ENCODE measurements at regions not wholly inside any gene's neighbourhood (a gene's known extent, or its start where the extent isn't known, plus 50 kb on each side); places are given as distances from the start of the nearest gene placed in this dataset.

DNA sequence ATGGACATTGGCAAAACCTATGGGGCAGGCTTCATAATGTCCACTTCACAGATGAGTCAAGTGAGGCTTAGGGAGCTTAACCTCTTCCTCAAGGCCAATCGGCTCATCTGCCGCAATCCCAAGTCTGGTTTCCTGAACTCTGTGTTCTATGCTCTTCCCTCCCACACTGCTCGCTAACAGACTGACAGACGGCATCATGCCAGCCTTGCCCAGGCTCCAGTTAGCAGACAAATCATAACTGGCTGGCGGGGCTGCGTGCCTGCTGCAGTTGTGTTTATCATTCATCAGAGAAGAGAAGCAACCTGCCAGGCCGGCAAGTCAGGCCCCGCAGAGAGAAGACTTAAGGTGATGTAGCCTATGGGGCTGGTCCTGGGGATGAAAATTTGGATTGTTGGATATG lies 216.2 kb upstream of the ASIC2 start:
- in situ Hi-C loops (cut with MboI; ENCODE audit: low sequenced_read_pairs), result no loop called here

DNA sequence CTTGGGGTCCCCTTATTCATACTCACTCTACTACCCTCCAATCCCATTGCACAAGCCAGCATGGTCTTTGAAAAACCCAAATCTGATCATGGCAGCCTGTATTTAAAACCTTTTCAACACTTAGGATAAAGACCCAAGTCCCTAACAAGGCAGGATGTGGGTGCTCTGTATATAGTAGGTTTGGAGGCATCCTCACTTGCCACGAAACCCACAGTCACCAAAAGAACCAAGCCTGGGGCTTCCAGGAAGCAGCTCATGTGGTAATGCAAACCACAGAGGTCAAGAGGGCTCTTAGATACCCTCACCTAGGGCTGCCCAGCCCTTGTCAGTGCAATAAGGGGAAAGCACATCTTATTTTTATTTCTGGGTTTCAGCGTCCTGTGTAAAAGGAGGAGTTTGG lies 218.6 kb upstream of the ASIC2 start:
- in situ Hi-C loops (cut with MboI; ENCODE audit: low sequenced_read_pairs), result no loop called here

DNA sequence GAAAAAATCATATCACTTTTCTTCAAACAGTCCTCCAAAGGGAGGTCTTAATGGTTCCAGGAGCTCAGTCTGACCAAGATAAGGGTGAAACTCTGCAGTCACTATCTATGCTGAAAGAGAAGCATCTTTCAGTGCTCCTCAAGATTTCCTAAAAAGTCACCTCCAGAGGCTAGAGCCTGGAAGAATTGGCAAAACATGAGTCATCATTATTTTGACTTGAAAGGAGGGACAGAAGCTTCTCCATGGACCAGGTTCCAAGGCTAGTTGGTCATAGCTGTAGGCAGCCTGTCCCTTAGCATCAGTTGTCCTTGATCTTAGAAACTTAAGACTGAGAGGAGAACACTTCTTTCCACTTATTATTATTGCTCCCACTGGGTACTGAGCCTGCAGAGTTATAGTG lies 219.0 kb upstream of the ASIC2 start:
- in situ Hi-C loops (cut with MboI; ENCODE audit: low sequenced_read_pairs), result no loop called here

DNA sequence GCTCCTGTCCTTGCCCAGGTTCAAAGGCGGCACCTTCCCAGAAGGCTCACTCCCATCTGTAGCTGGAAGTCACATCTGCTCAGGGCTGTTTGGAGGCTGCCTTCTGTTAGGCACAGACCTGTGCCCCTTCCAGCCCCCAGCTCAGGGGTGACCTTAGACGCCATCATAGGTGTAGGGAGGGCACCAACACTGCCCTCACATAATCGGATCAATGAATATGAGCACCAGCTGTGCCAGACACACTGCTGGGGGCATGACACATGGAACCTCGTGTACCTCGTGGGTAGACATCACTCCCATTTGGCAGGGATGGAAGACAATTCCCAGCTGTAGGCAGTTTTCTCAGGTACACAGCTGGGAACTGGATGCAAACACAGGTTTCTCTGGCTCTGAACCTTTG lies 220.7 kb upstream of the ASIC2 start:
- in situ Hi-C loops (cut with MboI; ENCODE audit: low sequenced_read_pairs), result no loop called here

DNA sequence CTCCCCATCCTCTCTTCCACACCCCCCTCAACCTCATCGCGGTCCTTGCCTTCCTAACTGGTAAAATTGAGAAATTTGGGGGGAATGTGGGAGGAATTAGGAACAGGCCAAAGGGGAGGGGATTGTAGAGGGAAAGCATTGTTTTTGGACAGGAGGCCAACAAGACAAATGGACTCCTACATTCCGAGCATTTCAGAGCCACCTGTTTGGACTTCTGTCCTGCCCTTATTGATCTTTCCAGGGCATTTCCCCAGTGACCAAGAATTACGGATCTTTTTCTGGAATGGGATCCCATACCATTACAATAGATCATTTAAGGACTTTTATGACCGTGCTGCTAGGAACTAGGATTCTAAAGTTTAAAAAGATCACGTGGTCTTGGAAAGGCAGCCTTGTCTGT lies 221.3 kb upstream of the ASIC2 start:
- in situ Hi-C loops (cut with MboI; ENCODE audit: low sequenced_read_pairs), result no loop called here

DNA sequence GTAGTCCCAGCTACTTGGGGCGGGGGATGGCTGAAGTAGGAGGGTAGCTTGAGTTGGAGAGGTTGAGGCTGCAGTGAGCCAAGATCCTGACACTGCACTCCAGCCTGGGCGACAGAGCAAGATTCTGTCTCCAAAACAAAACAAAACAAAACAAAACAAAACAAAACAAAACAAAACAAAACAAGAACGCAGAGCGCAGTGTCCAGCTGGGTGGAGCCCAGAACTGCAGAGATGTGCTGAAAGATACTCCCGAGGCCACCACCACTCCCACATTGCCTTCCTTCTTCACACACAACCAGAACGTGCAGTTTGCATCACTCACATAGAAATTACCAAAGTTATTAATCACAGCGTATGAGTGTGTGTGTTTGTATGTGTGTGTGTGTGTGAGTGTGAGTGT lies 222.9 kb upstream of the ASIC2 start:
- in situ Hi-C loops (cut with MboI; ENCODE audit: low sequenced_read_pairs), result no loop called here

DNA sequence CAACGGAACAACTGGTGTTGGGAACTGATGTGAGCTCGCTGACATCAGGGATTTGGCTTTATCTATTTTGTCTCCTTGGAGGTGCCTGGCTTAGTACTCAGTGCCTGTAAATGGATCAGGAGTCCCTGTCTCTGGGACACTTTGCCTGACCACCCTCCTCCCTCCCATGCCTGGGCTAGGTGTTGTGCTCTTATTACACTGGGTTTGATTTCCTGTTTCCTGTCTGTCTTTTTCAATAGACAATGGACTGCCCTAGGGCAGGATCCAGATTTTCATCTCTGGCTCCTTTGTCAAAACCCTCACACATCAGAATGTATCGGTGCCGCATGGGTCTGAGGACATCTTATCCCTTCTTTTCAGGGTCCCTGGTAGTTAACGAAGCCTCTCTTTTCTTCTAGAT lies 223.6 kb upstream of the ASIC2 start:
- in situ Hi-C loops (cut with MboI; ENCODE audit: low sequenced_read_pairs), result no loop called here

DNA sequence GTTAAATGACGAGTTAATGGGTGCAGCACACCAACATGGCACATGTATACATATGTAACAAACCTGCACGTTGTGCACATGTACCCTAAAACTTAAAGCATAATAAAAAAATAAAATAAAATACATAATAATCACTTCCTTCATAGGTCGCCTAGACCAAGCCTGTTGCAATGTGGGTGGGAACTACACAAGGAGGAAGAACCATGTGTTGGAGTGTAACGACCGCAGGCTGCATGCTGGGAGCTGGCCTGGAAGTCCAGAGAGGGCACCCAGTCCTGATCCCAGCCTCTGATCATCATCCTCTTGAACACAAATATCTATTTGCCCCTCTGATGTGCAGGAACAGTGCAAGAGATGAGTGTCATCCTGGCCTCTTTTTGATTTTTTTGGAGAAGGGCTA lies 224.7 kb upstream of the ASIC2 start:
- in situ Hi-C loops (cut with MboI; ENCODE audit: low sequenced_read_pairs), result no loop called here

DNA sequence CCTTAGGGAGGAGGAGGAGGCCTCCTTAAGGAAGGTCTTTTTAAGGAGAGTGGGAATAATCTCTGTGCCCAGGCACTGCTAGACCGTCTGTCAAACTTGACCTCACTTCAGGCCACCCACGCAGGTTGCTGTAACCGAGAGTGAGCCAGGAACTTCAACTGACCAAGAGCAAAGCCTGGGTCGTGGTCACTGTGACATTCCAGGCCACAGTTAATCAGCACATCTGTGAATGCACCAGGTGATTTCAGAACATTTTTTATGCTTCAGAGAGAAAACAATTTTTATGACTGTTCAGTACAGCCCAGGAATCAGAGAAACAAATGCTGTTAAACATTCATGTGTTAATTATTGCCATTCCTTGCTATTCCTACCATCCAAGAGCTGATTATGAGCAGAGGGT lies 226.6 kb upstream of the ASIC2 start:
- in situ Hi-C loops (cut with MboI; ENCODE audit: low sequenced_read_pairs), result no loop called here

DNA sequence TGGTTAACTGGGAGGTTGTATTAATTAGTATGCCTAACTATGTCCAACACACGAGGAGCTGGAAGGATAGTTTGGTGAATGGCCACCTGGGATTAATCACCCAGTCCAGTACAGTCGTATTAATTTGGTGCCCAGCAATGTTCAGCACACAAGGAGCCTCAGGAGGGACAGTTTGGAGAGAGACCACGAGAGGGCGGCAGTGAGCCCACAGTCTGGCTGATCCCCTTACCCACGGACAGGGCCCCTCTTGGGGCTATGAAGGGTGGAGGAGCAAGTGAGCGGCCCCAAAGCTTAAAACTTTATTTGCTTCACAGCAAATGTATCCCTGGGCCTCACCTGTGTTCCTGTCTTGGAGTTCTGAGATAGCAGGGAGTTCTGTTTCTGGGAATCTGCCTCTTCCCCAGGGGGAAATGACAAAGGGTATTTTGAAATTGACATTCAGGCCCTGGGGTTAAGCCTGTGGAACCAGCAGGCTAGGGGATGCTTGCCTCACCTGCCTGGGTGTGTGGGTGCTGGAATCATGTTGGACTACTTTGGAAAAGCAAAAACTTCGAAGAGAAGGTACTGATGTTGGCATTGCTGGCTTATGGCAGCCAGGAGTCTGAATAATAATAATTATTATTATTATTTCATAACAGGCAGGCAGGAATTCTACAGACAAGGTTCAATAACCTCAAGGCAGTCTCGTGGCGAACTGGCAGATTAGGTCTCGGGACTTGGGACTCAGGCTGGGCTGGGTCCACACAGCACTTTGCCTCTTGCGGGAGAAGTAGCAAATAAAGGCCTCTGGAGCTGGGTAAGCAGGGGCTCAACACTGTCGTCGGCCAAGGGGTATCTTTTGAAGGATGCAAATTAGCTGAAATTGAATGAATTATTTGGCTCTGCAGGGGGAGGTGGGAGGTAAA lies 227.6 kb upstream of the ASIC2 start:
- in situ Hi-C loops (cut with MboI; ENCODE audit: low sequenced_read_pairs), result no loop called here

DNA sequence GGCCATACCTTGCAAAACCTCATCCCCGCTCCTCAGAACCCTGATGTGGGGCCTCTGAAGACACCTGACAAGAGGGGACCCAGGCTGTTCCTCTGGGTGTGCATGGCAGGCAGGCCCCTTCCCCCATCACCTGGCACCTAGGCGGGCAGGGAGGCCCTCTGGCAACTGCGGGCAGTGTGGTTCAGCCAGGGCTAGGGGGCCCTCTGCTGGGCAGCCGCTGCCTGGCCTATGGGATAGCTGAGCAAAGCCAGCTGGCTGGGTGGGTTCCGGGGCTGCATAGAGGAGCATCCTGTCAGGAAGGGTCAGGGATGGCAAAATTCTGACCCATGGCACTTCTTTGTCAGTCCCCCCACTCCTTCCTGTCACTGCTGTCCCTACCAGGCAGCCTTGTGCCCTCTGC lies 228.7 kb upstream of the ASIC2 start:
- in situ Hi-C loops (cut with MboI; ENCODE audit: low sequenced_read_pairs), result no loop called here

DNA sequence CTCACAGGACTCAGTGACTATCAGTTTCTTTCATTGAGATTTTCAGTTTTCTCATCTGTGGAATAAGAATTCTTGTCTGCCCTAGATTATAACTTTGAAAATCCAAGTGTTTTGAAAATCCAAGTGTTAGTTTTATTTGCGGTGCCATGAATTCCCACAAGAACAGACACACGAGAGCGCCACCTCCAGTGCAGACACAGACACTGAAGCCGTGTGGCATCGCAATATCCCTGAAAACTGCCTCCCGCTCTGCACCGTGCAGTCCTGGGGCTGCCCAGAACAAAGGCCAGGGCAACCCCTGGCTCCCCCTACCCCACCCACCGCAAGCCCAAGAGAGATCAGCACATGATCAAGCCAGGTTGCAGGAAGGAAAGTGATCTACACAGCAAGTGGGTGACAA lies 229.5 kb upstream of the ASIC2 start:
- in situ Hi-C loops (cut with MboI; ENCODE audit: low sequenced_read_pairs), result no loop called here

DNA sequence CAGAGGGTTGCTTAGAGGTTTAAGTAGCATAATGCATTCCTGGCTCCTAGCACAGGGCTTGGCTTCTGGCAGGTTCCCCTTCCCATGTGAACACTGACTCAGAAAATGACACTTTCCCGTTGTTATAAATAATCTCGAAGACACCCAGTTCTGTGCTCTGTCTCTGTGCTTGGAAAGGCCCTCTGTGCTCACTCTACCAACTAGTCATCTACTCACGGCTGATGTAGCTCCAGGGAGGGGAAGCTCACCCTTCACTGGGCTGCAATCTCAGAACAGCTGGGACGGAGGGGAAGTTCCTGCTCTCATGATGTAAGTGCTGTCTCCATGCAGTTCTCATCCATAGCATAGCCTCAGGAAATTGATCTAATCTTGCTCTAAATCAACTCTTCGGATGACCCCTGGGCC lies 230.5 kb upstream of the ASIC2 start:
- in situ Hi-C loops (cut with MboI; ENCODE audit: low sequenced_read_pairs), result no loop called here

DNA sequence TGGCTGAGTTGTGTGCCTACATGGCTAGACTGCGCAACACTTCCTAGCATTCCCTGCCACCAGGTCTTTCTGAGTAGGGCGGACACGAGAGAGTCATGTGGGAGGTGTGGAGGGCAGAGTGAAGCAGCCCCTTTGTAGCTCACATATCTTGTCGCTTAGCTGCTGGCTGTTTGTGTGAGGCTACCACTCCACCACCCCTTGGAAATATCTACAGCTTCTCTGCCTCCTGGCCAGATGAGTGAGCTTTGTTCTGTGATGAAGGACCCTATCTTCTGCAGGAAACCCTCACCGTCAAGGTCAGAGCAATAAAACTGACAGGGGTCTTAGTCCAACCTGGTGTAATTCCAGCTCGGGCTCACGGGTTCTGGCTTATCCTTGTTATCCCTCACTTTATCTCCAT lies 232.1 kb upstream of the ASIC2 start:
- in situ Hi-C loops (cut with MboI; ENCODE audit: low sequenced_read_pairs), result no loop called here

DNA sequence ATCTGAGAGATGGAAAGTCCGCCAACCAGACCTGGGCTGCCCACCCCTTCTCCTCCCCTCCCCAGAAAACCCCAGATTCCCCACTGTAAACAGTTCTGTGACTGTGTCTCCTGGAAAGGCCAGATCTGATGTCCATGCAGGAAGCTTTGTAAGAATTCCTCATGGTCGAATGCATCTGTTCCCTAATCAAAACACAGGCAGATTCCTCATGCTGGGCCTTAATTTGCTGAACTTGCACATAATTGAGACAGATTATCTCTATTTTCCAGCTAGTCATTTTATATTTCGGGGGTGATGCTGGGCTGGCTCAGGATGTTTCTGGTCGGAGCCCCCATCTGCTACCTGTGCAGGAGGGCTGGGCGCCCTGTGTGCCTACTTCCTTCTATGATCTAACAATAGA lies 233.6 kb upstream of the ASIC2 start:
- in situ Hi-C loops (cut with MboI; ENCODE audit: low sequenced_read_pairs), result no loop called here

DNA sequence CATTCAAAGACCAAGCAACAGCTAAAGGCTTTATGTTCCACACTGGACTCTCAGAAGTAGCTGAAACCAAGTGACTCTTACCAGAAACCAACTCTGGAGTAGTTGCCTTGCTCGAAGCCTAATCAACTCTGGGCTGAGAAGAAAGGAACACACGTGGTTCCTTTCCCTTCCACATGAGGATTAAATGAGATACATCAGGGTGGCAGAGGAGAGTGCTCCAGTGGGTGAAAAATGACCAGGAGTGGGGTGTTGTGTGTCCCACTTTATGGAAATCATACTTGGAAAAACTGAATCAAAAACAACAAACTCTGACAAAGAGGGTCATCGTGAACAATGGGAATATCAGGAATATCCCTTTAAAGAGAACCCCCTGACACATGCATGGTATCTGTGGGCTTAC lies 234.2 kb upstream of the ASIC2 start:
- in situ Hi-C loops (cut with MboI; ENCODE audit: low sequenced_read_pairs), result no loop called here

DNA sequence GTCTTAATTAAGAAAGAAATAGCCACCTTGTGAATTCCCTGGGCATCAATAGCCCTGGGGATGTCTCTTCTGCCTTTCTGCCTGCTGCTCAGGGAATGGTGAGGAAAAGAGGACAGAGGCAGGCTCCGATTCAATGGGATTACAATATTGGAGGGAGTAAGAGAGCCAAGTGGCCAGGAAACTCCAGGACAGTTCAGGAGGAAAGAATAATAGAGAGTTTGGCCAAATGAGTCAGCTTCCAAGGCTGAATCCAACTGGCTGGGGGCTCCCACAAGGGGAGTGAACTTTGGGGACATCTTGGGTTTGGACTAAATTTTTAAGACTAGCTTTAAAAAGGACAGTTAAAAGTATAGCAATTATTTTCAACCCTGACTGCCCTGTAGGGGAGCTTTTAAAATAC lies 235.8 kb upstream of the ASIC2 start:
- in situ Hi-C loops (cut with MboI; ENCODE audit: low sequenced_read_pairs), result no loop called here

DNA sequence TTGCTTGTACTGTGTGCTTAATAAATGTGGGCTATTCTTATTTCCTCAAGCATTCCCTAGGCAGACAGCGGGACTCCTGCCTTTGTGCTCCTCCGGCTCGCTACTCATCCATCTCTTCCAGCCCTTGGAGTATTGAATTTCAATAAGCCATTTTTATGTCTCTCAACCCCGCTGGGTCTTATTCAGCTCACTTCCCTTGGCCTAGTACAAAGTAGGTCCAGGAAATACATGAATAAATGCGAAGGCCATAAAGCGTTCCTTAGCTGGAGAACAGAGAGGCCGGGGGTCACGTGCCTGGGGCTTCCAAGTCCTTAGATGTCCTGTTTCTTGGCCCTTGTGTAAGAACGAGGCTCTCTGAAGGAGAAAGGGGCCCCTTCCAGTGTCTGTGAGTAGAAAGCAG lies 236.7 kb upstream of the ASIC2 start:
- in situ Hi-C loops (cut with MboI; ENCODE audit: low sequenced_read_pairs), result no loop called here

DNA sequence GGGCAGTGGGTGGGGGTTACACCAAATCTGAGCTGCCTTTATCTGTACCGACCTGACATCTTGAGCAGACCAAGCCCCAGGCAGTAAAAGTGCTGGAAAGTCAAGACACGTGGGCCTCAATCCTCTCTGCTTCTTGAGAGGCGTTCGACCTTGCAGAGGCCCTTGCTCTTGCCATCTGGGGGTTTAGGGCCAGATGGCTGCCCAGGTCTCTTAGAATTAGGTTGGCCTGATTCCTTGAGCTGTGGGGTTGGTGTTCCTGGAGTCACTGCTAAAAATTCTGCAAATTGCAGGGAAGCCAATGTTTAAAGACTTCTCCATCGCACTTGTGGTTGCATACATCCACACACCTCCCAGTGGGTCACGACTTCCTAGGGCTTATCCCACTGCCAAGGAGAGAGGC lies 238.2 kb upstream of the ASIC2 start:
- in situ Hi-C loops (cut with MboI; ENCODE audit: low sequenced_read_pairs), result no loop called here

DNA sequence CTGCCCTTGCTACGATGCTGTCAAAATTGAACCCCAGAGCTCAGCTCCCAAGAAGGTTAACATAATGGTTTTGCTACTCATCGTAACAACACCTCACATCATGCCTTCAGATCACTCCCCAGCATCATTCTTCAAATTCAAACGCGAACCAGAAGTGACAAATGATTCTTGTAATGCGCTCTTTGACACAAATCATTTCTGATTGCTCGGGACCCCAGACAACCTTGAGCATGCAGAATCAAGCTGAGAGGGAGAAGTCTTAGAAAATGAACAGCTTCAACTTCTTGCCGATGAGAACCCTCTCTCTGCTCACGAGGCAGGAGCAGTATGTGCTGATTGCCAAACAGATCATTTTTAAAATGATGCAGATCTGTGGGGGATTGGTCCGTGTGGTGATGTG lies 241.0 kb upstream of the ASIC2 start:
- in situ Hi-C loops (cut with MboI; ENCODE audit: low sequenced_read_pairs), result no loop called here

DNA sequence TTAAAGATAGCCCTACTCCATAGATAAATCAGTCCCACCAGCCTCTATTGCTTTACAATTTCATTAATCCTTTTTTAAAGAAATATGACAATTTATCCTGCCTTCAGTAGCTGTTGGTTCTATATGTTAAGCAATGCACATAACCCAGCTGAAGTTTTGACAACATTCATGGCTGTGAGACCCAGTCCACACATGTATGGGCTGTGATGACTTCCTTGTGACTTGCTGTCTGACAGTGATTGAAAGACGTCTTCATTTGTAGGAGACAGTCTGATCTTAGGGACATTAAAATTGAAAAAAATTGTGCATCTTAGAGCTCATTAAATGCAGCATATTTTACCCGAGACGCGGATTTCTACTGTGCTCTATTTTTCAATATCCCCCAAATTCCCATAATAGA lies 252.0 kb upstream of the ASIC2 start:
- in situ Hi-C loops (cut with MboI; ENCODE audit: low sequenced_read_pairs), result no loop called here

DNA sequence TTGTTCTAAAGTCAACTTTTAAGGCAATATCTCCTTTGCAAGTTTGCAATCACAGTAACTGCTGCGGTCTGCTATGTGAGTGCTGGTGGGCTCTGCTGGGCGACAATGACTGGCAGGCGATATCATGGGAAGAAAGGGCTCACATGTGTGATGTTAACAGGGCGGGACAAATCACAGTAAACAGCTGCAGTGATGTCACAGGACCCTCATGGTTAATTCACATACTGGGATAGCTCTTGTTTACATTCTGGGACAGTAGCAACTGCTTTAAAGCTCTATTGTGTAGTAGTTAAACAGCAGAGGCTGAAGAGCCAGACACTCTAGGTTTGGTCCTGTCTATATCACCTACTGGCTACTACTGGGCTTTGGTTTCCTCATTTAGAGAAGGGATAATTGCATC lies 257.2 kb upstream of the ASIC2 start:
- in situ Hi-C loops (cut with MboI; ENCODE audit: low sequenced_read_pairs), result no loop called here

DNA sequence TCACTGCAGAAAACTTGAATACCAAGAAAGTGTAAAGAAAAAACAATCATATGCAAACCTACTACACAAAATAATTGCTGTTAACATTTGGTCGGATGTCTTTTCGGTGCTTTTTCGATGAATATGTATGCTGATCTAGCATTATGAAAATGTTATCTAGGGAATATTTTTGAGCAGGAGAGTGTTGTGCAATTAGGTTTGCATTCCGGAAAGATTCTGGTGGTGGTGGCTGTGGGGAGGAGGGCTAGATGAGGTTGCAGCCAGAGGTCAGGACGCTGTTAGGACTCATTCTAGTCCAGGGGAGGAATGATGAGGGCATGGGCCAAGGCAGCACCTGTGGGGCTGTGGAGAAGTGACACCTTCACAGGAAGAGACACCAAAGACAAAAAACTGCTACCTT lies 258.0 kb upstream of the ASIC2 start:
- in situ Hi-C loops (cut with MboI; ENCODE audit: low sequenced_read_pairs), result no loop called here

Data from HL-60/S4 (cell line).